ENCODE measurements at regions not wholly inside any gene's neighbourhood (a gene's known extent, or its start where the extent isn't known, plus 50 kb on each side); places are given as distances from the start of the nearest gene placed in this dataset.

GRCh38 chr2:16115881-16116830, 175.8 kb downstream of the MYCN start:
- no peaks in the 10 kb centered on the region for H3K9me3 ChIP-seq
- DNase-seq, result no peak
- no peak overlapping the region for H3K27ac ChIP-seq
- intact Hi-C loops (cut with DNase I; ENCODE audit: low total_unique reads), result no loop called here
- H3K27me3 ChIP-seq, result no peaks in the 10 kb centered on the region
- TF ChIP-seq POLR2A (IDR thresholded peaks at IDR 0.05), result no peak
- TF ChIP-seq CTCF (IDR thresholded peaks at IDR 0.05), result no peak
- 87 to 88% methylated on average over 7 of the region's 7 CpGs for WGBS, 2 donors
- no peaks in the 10 kb centered on the region for H3K36me3 ChIP-seq (ENCODE audit: low read depth, missing control alignments)
- H3K4me3 ChIP-seq, result no peak overlapping the region
- H3K4me1 ChIP-seq, result no peaks in the 10 kb centered on the region

DNA sequence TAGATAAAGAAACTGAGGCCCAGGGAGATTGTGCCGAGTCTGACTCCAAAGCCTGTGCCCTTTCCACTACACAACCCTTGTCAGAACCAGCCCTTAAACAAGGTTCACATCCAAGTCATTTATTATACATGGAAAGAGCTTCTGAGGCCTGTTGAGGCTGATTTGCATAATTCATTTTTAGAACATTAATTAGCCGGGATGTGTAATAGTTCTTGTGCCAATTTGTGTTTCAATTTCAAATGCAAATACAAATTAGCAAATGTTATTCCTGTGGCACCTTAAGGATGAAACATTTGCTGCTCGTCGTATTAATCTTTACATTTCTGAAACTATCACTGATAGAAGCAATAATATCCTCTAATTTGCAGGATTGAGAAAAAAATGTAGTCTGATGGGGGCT, 174.9 kb downstream of the MYCN start:
- H3K9me3 ChIP-seq, result no peaks in the 10 kb centered on the region
- DNase-seq, result no peak
- intact Hi-C loops (cut with DNase I; ENCODE audit: low total_unique reads), result no loop called here
- TF ChIP-seq POLR2A (IDR thresholded peaks at IDR 0.05) (no peak), CTCF (IDR thresholded peaks at IDR 0.05) (no peak)
- H3K27me3 ChIP-seq, result no peaks in the 10 kb centered on the region
- H3K4me3 ChIP-seq, result no peak overlapping the region
- no peak overlapping the region for H3K27ac ChIP-seq
- no peaks in the 10 kb centered on the region for H3K4me1 ChIP-seq
- 77 to 85% methylated on average over 4 of the region's 4 CpGs for WGBS, 2 donors
- no peaks in the 10 kb centered on the region for H3K36me3 ChIP-seq (ENCODE audit: low read depth, missing control alignments)

GRCh38 chr2:16114836-16115235, 174.5 kb downstream of the MYCN start:
- DNase-seq, result peak; percentile 26
- no peaks in the 10 kb centered on the region for H3K27me3 ChIP-seq
- H3K36me3 ChIP-seq (ENCODE audit: low read depth, missing control alignments), result no peaks in the 10 kb centered on the region
- 41 to 43% methylated on average over 8 of the region's 8 CpGs for WGBS, 2 donors
- no peak overlapping the region for H3K4me3 ChIP-seq
- intact Hi-C loops (cut with DNase I; ENCODE audit: low total_unique reads), result no loop called here
- H3K27ac ChIP-seq, result no peak overlapping the region
- H3K4me1 ChIP-seq, result no peaks in the 10 kb centered on the region
- TF ChIP-seq CTCF (IDR thresholded peaks at IDR 0.05) (no peak), POLR2A (IDR thresholded peaks at IDR 0.05) (no peak)
- H3K9me3 ChIP-seq, result no peaks in the 10 kb centered on the region

- DNase-seq, result no peak
- H3K27me3 ChIP-seq, result no peaks in the 10 kb centered on the region
- no peak overlapping the region for H3K4me3 ChIP-seq
- 83 to 89% methylated on average over 8 to 11 of the region's 11 CpGs for WGBS, 2 donors
- H3K27ac ChIP-seq, result no peak overlapping the region
- H3K4me1 ChIP-seq, result no peaks in the 10 kb centered on the region
- no peak for TF ChIP-seq CTCF (IDR thresholded peaks at IDR 0.05)
- TF ChIP-seq POLR2A (IDR thresholded peaks at IDR 0.05), result no peak
- H3K36me3 ChIP-seq (ENCODE audit: low read depth, missing control alignments), result no peaks in the 10 kb centered on the region
- intact Hi-C loops (cut with DNase I; ENCODE audit: low total_unique reads), result no loop called here
- H3K9me3 ChIP-seq, result no peaks in the 10 kb centered on the region
These were observed 173.7 kb downstream of the MYCN start for GRCh38 chr2:16114070-16114469.

GRCh38 chr2:16113568-16113967, 173.2 kb downstream of the MYCN start:
- 83 to 88% methylated on average over 1 of the region's 1 CpG for WGBS, 2 donors
- H3K4me1 ChIP-seq, result no peaks in the 10 kb centered on the region
- H3K36me3 ChIP-seq (ENCODE audit: low read depth, missing control alignments), result no peaks in the 10 kb centered on the region
- TF ChIP-seq POLR2A (IDR thresholded peaks at IDR 0.05) (no peak), CTCF (IDR thresholded peaks at IDR 0.05) (no peak)
- intact Hi-C loops (cut with DNase I; ENCODE audit: low total_unique reads), result no loop called here
- no peak overlapping the region for H3K4me3 ChIP-seq
- H3K9me3 ChIP-seq, result no peaks in the 10 kb centered on the region
- H3K27me3 ChIP-seq, result no peaks in the 10 kb centered on the region
- no peak overlapping the region for H3K27ac ChIP-seq
- DNase-seq, result no peak
